ENCODE measurements at regions not wholly inside any gene's neighbourhood (a gene's known extent, or its start where the extent isn't known, plus 50 kb on each side); places are given as distances from the start of the nearest gene placed in this dataset.

GRCh38 chr16:85541980-85542900, 70.9 kb upstream of the GSE1 start:
- no peak for DNase-seq (ENCODE audit: low read depth in 2 of 2)

GRCh38 chr16:85543536-85543935, 69.6 kb upstream of the GSE1 start:
- DNase-seq (ENCODE audit: low read depth in 2 of 2), result no peak

- no peak for DNase-seq (ENCODE audit: low read depth in 2 of 2)
Observed at GRCh38 chr16:85544016-85544415, 69.1 kb upstream of the GSE1 start.

GRCh38 chr16:85544668-85545067, 68.5 kb upstream of the GSE1 start:
- DNase-seq (ENCODE audit: low read depth in 2 of 2), result no peak

- no peak for DNase-seq (ENCODE audit: low read depth in 2 of 2)
Observed at GRCh38 chr16:85545227-85545818, 67.8 kb upstream of the GSE1 start.

GRCh38 chr16:85546585-85547447, 66.3 kb upstream of the GSE1 start:
- DNase-seq (ENCODE audit: low read depth in 2 of 2), result no peak

GRCh38 chr16:85548375-85548774, 64.7 kb upstream of the GSE1 start:
- DNase-seq (ENCODE audit: low read depth in 2 of 2), result no peak

GRCh38 chr16:85549766-85550421, 63.2 kb upstream of the GSE1 start:
- DNase-seq (ENCODE audit: low read depth in 2 of 2), result no peak

GRCh38 chr16:85550422-85550864, 62.7 kb upstream of the GSE1 start:
- no peak for DNase-seq (ENCODE audit: low read depth in 2 of 2)

GRCh38 chr16:85550953-85551924, 61.9 kb upstream of the GSE1 start:
- DNase-seq (ENCODE audit: low read depth in 2 of 2), result no peak

GRCh38 chr16:85552980-85553435, 60.1 kb upstream of the GSE1 start:
- no peak for DNase-seq (ENCODE audit: low read depth in 2 of 2)

- DNase-seq (ENCODE audit: low read depth in 2 of 2), result peak in 1 of 2 donors; percentile 34
Observed at GRCh38 chr16:85553436-85554113, 59.5 kb upstream of the GSE1 start.

GRCh38 chr16:85554114-85554888, 58.8 kb upstream of the GSE1 start:
- peak; percentile 60 to 67 for DNase-seq (ENCODE audit: low read depth in 2 of 2)

GRCh38 chr16:85554889-85555718, 58.0 kb upstream of the GSE1 start:
- DNase-seq (ENCODE audit: low read depth in 2 of 2), result peak; percentile 60 to 62

- DNase-seq (ENCODE audit: low read depth in 2 of 2), result no peak
Observed at GRCh38 chr16:85555719-85556455, 57.2 kb upstream of the GSE1 start.

GRCh38 chr16:85556456-85557082, 56.6 kb upstream of the GSE1 start:
- peak in 1 of 2 donors; percentile 44 for DNase-seq (ENCODE audit: low read depth in 2 of 2)

Measured in stimulated activated CD8-positive, alpha-beta memory T cell treated with anti-CD3 and anti-CD28 coated beads, Interleukin-15, amount 100 ng/mL, for 4 hours (primary cell).